ENCODE measurements at regions not wholly inside any gene's neighbourhood (a gene's known extent, or its start where the extent isn't known, plus 50 kb on each side); places are given as distances from the start of the nearest gene placed in this dataset.

GRCh38 chr4:35802644-35803043 is 441.7 kb downstream of the ARAP2 start:
- H4K8ac ChIP-seq (ENCODE audit: extremely low read depth, insufficient read depth, low read length) = no peak overlapping the region
- WGBS, 2 experiments (ENCODE audit: extremely low coverage in 1 of 2, insufficient coverage in 1 of 2, insufficient read length in 1 of 2, insufficient replicate concordance in 2 of 2, low coverage in 1 of 2, low lambda C conversion rate in 2 of 2, missing lambda C conversion rate in 1 of 2) = 100% methylated on average over 2 of the region's 2 CpGs; no CpG with 5 or more reads in 1 of the 2 experiments
- no peak overlapping the region for H3K56ac ChIP-seq (replicated peaks; ENCODE audit: insufficient read length, low read depth, low read length)
- H2AK5ac ChIP-seq (ENCODE audit: low read depth, low read length) = no peak overlapping the region
- no peak overlapping the region for H3K4me3 ChIP-seq (ENCODE audit: extremely low read depth in 1 of 4, insufficient read depth in 2 of 4, low read depth in 3 of 4, low read length in 4 of 4)
- H2BK5ac ChIP-seq (ENCODE audit: low read depth, low read length) = no peak overlapping the region
- no peaks in the 10 kb centered on the region for H3K27me3 ChIP-seq (replicated peaks in 1 of 4; ENCODE audit: control insufficient read depth in 3 of 4, extremely low read depth in 1 of 4, insufficient read depth in 3 of 4, low read length in 3 of 4)
- no peaks in the 10 kb centered on the region for H4K20me1 ChIP-seq (replicated peaks in 1 of 2; ENCODE audit: control insufficient read depth in 1 of 2, insufficient read depth in 2 of 2, low read length in 2 of 2)
- H2BK15ac ChIP-seq (ENCODE audit: low read length) = no peak overlapping the region
- no peak overlapping the region for H2BK12ac ChIP-seq (ENCODE audit: low read depth, low read length)
- H3K9ac ChIP-seq (replicated peaks in 1 of 4; ENCODE audit: extremely low read depth in 1 of 4, low read depth in 3 of 4, low read length in 3 of 4) = no peak overlapping the region
- no peak overlapping the region for H4K5ac ChIP-seq (ENCODE audit: insufficient read length, low read depth, low read length)
- no peak overlapping the region for H2AFZ ChIP-seq (ENCODE audit: low read length)
- no peaks in the 10 kb centered on the region for H3K23me2 ChIP-seq (ENCODE audit: low read depth, low read length)
- no peak overlapping the region for H3K14ac ChIP-seq (ENCODE audit: insufficient read length)
- H3K9me3 ChIP-seq (ENCODE audit: insufficient read depth in 2 of 2, low read depth in 1 of 2, low read length in 1 of 2) = peaks cover 2 to 4% of the 10 kb centered on the region in 2 experiments; a peak in 1 of 4 replicates
- no peak overlapping the region for H3K4me2 ChIP-seq (ENCODE audit: insufficient read depth in 1 of 2, low read depth in 2 of 2, low read length in 2 of 2)
- no peak overlapping the region for H3K18ac ChIP-seq (ENCODE audit: extremely low read depth, low read length)
- no peak overlapping the region for H3K4ac ChIP-seq (replicated peaks; ENCODE audit: insufficient read length, low read depth, low read length)
- no peak for FAIRE-seq
- no peaks in the 10 kb centered on the region for H3K36me3 ChIP-seq (ENCODE audit: control insufficient read depth in 2 of 4, insufficient read depth in 4 of 4, low read length in 3 of 4)
- ChIA-PET POLR2A (ENCODE audit: partially characterized antibody) (no interaction called here), CTCF (ENCODE audit: partially characterized antibody) (no interaction called here)
- no peak for DNase-seq (ENCODE audit: low read depth in 1 of 2, low spot score in 2 of 2)
- H2BK120ac ChIP-seq (replicated peaks; ENCODE audit: low read depth, low read length) = no peak overlapping the region
- no peak overlapping the region for H3K23ac ChIP-seq (ENCODE audit: insufficient read length)
- H3K79me1 ChIP-seq (ENCODE audit: low read depth, low read length) = no peaks in the 10 kb centered on the region
- no peak overlapping the region for H3K27ac ChIP-seq (ENCODE audit: low read depth, low read length)
- no peaks in the 10 kb centered on the region for H3K4me1 ChIP-seq (replicated peaks in 1 of 4; ENCODE audit: control insufficient read depth in 3 of 4, insufficient read depth in 4 of 4, low read length in 3 of 4)
- H3K79me2 ChIP-seq (ENCODE audit: control insufficient read depth in 1 of 2, insufficient read depth in 2 of 2, low read length in 2 of 2) = no peaks in the 10 kb centered on the region
- no peak overlapping the region for H2BK20ac ChIP-seq (ENCODE audit: low read length)
- H4K91ac ChIP-seq (replicated peaks; ENCODE audit: insufficient read length, low read length) = no peak overlapping the region
- no peak for TF ChIP-seq SIRT6 (IDR thresholded peaks at IDR 0.05; ENCODE audit: low read length)
- no peak for TF ChIP-seq ATF2 (IDR thresholded peaks at IDR 0.05; ENCODE audit: low read length)
- TF ChIP-seq MAFK (IDR thresholded peaks at IDR 0.05; ENCODE audit: low read depth, low read length) = no peak
- TF ChIP-seq JUN (IDR thresholded peaks at IDR 0.05; ENCODE audit: low read depth, low read length) = no peak
- TF ChIP-seq EZH2 (IDR thresholded peaks at IDR 0.05; ENCODE audit: low read depth, low read length, severe bottlenecking) = no peak
- TF ChIP-seq RNF2 (IDR thresholded peaks at IDR 0.05; ENCODE audit: borderline replicate concordance, low read depth, low read length, missing control alignments, poor library complexity, severe bottlenecking) = no peak
- no peak for TF ChIP-seq RFX5 (IDR thresholded peaks at IDR 0.05; ENCODE audit: borderline replicate concordance, low read depth, low read length)
- no peak for TF ChIP-seq KDM5A (IDR thresholded peaks at IDR 0.05; ENCODE audit: low read length)
- no peak for TF ChIP-seq HDAC6 (IDR thresholded peaks at IDR 0.05; ENCODE audit: low read depth, low read length)
- TF ChIP-seq E2F6 (IDR thresholded peaks at IDR 0.05) = no peak
- TF ChIP-seq MAX (IDR thresholded peaks at IDR 0.05) = no peak
- TF ChIP-seq RBBP5 (IDR thresholded peaks at IDR 0.05; ENCODE audit: borderline replicate concordance, low read depth, low read length) = no peak
